GM12865 (cell line): ENCODE measurements at regions not wholly inside any gene's neighbourhood (a gene's known extent, or its start where the extent isn't known, plus 50 kb on each side); places are given as distances from the start of the nearest gene placed in this dataset.

Experiments
- DNase-seq: peaks from one replicate; pipeline ENCODE4 v3.0.0; 2010; ENCODE audit warnings: low read depth
- H3K4me3 ChIP-seq: 2 replicates; pipeline ENCODE4 v1.5.1; 2011; ENCODE audit warnings: mild to moderate bottlenecking, low read depth, low read length, control low read depth
- TF ChIP-seq, protein P1 (sequence below): IDR thresholded peaks from 2 replicates; pipeline ENCODE4 v1.5.1; 2011; ENCODE audit warnings: low read length, control low read depth, low read depth, inconsistent platforms; ENCODE audit not compliant: insufficient read depth; ENCODE audit errors: missing control alignments

DNA sequence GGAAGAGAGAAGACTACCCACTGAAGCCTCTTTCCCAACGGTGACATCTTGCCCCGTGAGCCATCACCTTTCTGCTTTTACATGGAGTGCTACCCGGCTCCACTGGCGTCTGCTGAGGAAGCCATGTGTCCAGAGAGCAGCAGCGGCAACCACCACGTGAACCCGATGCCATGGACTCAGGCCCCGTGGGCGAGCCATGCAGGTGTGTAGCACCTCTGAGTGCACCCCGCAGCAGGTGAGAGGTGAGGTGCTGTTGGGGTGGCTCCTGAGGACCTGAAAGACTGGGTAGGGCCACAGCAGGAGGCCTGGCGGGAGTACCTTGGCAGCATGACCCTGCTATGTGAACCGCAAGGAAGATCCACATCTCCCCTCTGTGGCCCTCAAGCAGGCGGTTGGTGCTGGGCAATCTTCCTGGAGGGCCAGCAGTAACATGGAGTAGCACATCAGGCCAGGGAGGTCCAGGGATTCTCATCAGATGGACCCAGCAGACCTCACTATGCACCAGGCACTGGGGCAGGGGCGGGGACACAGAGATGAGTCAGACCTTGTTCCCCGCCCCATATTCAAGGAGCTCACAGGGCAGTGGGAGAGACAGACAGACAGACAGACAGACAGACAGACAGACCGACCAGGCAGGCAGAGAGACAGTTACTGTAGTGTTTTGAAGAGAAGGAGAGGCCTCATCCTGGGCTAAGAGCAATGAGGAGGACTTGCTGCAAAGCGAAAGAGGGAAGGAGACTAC, 129.6 kb downstream of the PAPOLA start:
- DNase-seq = no peak
- TF ChIP-seq, protein P1, sequence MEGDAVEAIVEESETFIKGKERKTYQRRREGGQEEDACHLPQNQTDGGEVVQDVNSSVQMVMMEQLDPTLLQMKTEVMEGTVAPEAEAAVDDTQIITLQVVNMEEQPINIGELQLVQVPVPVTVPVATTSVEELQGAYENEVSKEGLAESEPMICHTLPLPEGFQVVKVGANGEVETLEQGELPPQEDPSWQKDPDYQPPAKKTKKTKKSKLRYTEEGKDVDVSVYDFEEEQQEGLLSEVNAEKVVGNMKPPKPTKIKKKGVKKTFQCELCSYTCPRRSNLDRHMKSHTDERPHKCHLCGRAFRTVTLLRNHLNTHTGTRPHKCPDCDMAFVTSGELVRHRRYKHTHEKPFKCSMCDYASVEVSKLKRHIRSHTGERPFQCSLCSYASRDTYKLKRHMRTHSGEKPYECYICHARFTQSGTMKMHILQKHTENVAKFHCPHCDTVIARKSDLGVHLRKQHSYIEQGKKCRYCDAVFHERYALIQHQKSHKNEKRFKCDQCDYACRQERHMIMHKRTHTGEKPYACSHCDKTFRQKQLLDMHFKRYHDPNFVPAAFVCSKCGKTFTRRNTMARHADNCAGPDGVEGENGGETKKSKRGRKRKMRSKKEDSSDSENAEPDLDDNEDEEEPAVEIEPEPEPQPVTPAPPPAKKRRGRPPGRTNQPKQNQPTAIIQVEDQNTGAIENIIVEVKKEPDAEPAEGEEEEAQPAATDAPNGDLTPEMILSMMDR = no peak
- H3K4me3 ChIP-seq = no peak overlapping the region

DNA sequence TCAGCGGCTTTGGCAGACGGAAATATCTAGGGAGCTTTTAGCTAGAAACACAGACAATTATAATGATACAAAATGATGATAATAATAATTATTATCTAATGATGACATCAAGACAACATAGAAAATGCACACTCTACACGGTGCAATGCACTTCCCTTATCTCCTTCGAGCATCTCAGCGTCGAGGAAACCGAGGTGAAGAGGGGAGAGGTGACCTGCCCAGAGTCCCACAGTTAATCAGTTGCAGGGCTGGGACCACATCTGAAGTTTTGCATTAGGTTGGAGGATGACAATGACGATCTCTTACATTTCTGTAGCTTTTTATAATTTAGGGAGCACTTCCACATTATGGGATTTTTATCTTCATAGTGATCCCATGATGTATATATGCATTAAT, 130.2 kb downstream of the PAPOLA start:
- no peak overlapping the region for H3K4me3 ChIP-seq
- DNase-seq = no peak
- TF ChIP-seq, protein P1 = no peak

DNA sequence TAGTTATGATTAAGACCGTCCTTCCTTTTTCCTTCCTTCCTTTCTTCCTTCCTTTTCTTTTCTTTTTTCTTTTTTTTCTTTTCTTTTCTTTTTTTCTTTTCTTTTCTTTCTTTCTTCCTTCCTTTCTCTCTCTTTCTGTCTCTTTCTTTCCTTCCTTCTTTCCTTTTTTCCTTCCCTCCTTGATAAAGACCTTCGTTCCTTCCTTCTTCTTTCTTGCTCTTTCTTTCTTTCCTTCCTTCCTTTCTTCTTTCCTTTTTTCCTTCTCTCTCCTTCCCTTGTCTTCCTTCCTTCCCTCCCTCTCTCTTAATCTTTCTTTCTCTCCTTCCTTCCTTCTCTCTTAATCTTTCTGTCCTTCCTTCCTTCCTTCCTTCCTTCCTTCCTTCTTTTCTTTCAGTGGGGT, 130.9 kb downstream of the PAPOLA start:
- no peak for DNase-seq
- TF ChIP-seq, protein P1 = no peak
- H3K4me3 ChIP-seq = no peak overlapping the region

DNA sequence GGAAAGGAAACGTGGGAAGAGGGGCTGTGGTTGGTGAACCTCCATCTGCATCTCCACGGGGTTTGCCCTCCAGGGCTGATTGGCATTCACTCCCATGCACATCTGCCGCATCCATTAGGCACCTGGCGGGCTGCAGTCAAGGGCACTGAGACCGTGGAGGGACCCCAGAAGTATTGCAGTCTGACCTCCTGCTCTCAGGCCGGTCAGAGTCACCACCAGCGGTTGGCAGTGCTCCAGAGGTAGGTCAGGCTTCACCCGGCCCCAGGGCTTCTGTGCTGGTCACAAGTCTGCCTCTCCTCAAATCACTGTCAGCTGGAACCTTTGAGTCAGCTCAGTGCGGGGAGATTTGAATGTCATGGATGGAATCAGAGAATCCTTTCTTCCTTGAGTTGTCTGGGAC, 132.3 kb downstream of the PAPOLA start:
- TF ChIP-seq, protein P1 = no peak
- no peak overlapping the region for H3K4me3 ChIP-seq
- no peak for DNase-seq

DNA sequence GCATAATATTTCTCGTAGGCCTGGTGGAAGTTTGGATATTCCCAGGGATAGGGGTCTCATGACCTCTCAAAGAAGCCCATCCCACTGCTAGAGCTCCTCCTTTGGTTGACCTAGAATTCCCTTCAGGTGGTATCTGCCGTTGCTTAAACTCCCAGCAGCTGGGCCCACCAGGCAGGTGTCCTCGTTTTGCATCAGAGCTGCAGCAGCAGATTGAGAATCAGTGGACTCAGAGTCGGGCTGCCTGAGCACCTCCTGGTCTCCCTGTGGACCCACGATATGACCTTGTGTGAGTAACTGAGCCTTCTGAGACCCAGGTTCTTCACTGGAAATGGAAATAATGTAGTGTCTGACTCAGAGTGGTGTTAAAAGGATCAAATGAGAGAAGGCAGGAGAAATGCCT, 132.7 kb downstream of the PAPOLA start:
- H3K4me3 ChIP-seq = no peak overlapping the region
- no peak for DNase-seq
- TF ChIP-seq, protein P1 = no peak

DNA sequence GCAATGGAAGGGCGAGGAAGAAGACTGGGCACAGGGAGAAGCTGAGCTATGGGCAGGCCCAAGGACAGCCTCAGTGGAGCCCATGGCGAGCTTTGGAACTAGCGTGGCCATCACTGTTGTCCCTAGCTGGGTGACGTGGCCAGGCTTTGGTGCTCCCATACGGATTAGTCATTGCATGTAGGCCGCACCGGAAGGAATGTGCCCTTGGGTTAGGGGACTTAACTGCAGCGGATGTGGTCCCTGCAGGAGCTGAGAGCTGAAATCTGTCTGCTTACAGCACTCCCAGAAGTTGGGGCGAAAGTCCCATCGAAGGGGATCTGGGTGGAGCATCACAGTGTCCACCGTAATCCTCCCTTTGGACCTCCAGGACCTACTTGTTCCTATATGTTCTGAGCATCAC, 133.7 kb downstream of the PAPOLA start:
- TF ChIP-seq, protein P1 = no peak
- DNase-seq = no peak
- no peak overlapping the region for H3K4me3 ChIP-seq

DNA sequence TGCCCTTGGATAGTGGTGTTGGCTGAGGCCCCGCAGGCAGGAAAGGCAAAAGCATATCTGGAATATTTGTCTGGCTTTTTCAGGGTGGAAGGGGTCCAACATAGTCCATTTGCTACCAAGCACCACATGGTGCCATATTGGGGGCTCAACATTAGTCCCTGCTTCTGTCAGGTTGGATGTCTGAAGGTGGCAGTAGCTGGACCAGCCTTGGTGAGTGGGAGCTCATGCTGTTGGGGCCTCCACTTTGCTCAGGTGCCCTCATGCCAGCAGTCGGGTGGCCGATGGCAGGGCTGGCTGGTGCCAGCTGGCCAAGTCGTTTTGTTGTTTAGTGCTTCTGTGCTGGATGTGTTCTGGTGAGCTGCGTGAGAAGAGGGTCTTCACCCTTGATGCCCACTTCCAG, 135.3 kb downstream of the PAPOLA start:
- no peak for DNase-seq

More for the DNA sequence above, 135.3 kb downstream of the PAPOLA start:
- TF ChIP-seq, protein P1 = no peak
- H3K4me3 ChIP-seq = no peak overlapping the region
